ENCODE measurements at regions not wholly inside any gene's neighbourhood (a gene's known extent, or its start where the extent isn't known, plus 50 kb on each side); places are given as distances from the start of the nearest gene placed in this dataset.

GRCh38 chr17:61536422-61536955 lies 54.5 kb downstream of the NACA2 start:
- H3K36me3 ChIP-seq (ENCODE audit: control insufficient read depth in 2 of 4, insufficient read depth in 4 of 4, low read length in 3 of 4), result no peaks in the 10 kb centered on the region; a peak in 1 of 8 replicates
- no peak overlapping the region for H2BK15ac ChIP-seq (ENCODE audit: low read length)
- H3K23me2 ChIP-seq (ENCODE audit: low read depth, low read length), result no peaks in the 10 kb centered on the region
- no peak overlapping the region for H2BK5ac ChIP-seq (ENCODE audit: low read depth, low read length)
- H3K4me2 ChIP-seq (ENCODE audit: insufficient read depth in 1 of 2, low read depth in 2 of 2, low read length in 2 of 2), result no peak overlapping the region
- no peak overlapping the region for H3K4me3 ChIP-seq (ENCODE audit: extremely low read depth in 1 of 4, insufficient read depth in 2 of 4, low read depth in 3 of 4, low read length in 4 of 4)
- H2BK12ac ChIP-seq (ENCODE audit: low read depth, low read length), result no peak overlapping the region
- CTCF ChIA-PET (ENCODE audit: partially characterized antibody), result interaction anchor here (1.0 to 1.1 kb wide), 2 partner anchors 9 to 51 kb away, joined by 3 to 4 read pairs; no protein-coding TSS in a partner anchor
- H3K27ac ChIP-seq (ENCODE audit: low read depth, low read length), result no peak overlapping the region
- H3K4me1 ChIP-seq (replicated peaks in 1 of 4; ENCODE audit: control insufficient read depth in 3 of 4, insufficient read depth in 4 of 4, low read length in 3 of 4), result no peaks in the 10 kb centered on the region
- H3K27me3 ChIP-seq (replicated peaks in 1 of 4; ENCODE audit: control insufficient read depth in 3 of 4, extremely low read depth in 1 of 4, insufficient read depth in 3 of 4, low read length in 3 of 4), result no peaks in the 10 kb centered on the region
- no peak overlapping the region for H3K56ac ChIP-seq (replicated peaks; ENCODE audit: insufficient read length, low read depth, low read length)
- H3K9ac ChIP-seq (replicated peaks in 1 of 4; ENCODE audit: extremely low read depth in 1 of 4, low read depth in 3 of 4, low read length in 3 of 4), result no peak overlapping the region
- no peaks in the 10 kb centered on the region for H3K79me2 ChIP-seq (ENCODE audit: control insufficient read depth in 1 of 2, insufficient read depth in 2 of 2, low read length in 2 of 2)
- no peak overlapping the region for H3K18ac ChIP-seq (ENCODE audit: extremely low read depth, low read length)
- H4K8ac ChIP-seq (ENCODE audit: extremely low read depth, insufficient read depth, low read length), result no peak overlapping the region
- H4K20me1 ChIP-seq (replicated peaks in 1 of 2; ENCODE audit: control insufficient read depth in 1 of 2, insufficient read depth in 2 of 2, low read length in 2 of 2), result no peaks in the 10 kb centered on the region
- H4K5ac ChIP-seq (ENCODE audit: insufficient read length, low read depth, low read length), result no peak overlapping the region
- H4K91ac ChIP-seq (replicated peaks; ENCODE audit: insufficient read length, low read length), result no peak overlapping the region
- no peak overlapping the region for H3K14ac ChIP-seq (ENCODE audit: insufficient read length)
- H3K4ac ChIP-seq (replicated peaks; ENCODE audit: insufficient read length, low read depth, low read length), result no peak overlapping the region
- no peak for DNase-seq (ENCODE audit: low read depth in 1 of 2, low spot score in 2 of 2)
- H2BK120ac ChIP-seq (replicated peaks; ENCODE audit: low read depth, low read length), result no peak overlapping the region
- WGBS, 2 experiments (ENCODE audit: extremely low coverage in 1 of 2, insufficient coverage in 1 of 2, insufficient read length in 1 of 2, insufficient replicate concordance in 2 of 2, low coverage in 1 of 2, low lambda C conversion rate in 2 of 2, missing lambda C conversion rate in 1 of 2), result 89% methylated on average over 5 of the region's 5 CpGs; no CpG with 5 or more reads in 1 of the 2 experiments
- H2AK5ac ChIP-seq (ENCODE audit: low read depth, low read length), result no peak overlapping the region
- POLR2A ChIA-PET (ENCODE audit: partially characterized antibody), result no interaction called here
- no peak overlapping the region for H3K23ac ChIP-seq (ENCODE audit: insufficient read length)
- TF ChIP-seq TBP (IDR thresholded peaks at IDR 0.05; ENCODE audit: low read depth, low read length) (no peak), FOSL1 (IDR thresholded peaks at IDR 0.05; ENCODE audit: insufficient read depth, low read depth, low read length) (no peak), YY1 (IDR thresholded peaks at IDR 0.05; ENCODE audit: low read depth, low read length) (no peak), SRF (IDR thresholded peaks at IDR 0.05; ENCODE audit: low read depth, low read length) (no peak), RNF2 (IDR thresholded peaks at IDR 0.05; ENCODE audit: borderline replicate concordance, low read depth, low read length, missing control alignments, poor library complexity, severe bottlenecking) (no peak)
- H3K79me1 ChIP-seq (ENCODE audit: low read depth, low read length), result no peaks in the 10 kb centered on the region
- H3K9me3 ChIP-seq (ENCODE audit: insufficient read depth in 2 of 2, low read depth in 1 of 2, low read length in 1 of 2), result no peaks in the 10 kb centered on the region
- no peak for FAIRE-seq
- H2AFZ ChIP-seq (ENCODE audit: low read length), result no peak overlapping the region
- no peak overlapping the region for H2BK20ac ChIP-seq (ENCODE audit: low read length)
